GM12891 (cell line): ENCODE measurements at regions not wholly inside any gene's neighbourhood (a gene's known extent, or its start where the extent isn't known, plus 50 kb on each side); places are given as distances from the start of the nearest gene placed in this dataset.

Source experiments
- DNase-seq: peaks from one replicate; pipeline ENCODE4 v3.0.0; 2011; ENCODE audit warnings: low spot score; ENCODE audit not compliant: insufficient read length
- FAIRE-seq: peaks from 2 replicates; lab custom pipeline; 2011; peaks lifted over from hg19 to GRCh38; lab: Jason Lieb, UNC
- PAX5 ChIP-seq: IDR thresholded peaks from 2 replicates; pipeline ENCODE4 v1.6.1; 2011; ENCODE audit warnings: low read length, moderate library complexity, mild to moderate bottlenecking; ENCODE audit not compliant: insufficient read depth, severe bottlenecking
- POLR2A ChIP-seq: IDR thresholded peaks from 2 replicates; pipeline ENCODE4 v1.6.1; 2011; ENCODE audit warnings: low read depth, low read length, control low read depth
- POLR2AphosphoS5 ChIP-seq: IDR thresholded peaks from 2 replicates; pipeline ENCODE4 v1.6.1; 2011; ENCODE audit warnings: low read depth, low read length, control low read depth
- POU2F2 ChIP-seq: IDR thresholded peaks from 2 replicates; pipeline ENCODE4 v1.6.1; 2011; ENCODE audit warnings: low read depth, mild to moderate bottlenecking, control low read depth, low read length, moderate library complexity
- SPI1 ChIP-seq: IDR thresholded peaks from 2 replicates; pipeline ENCODE4 v1.6.1; 2011; ENCODE audit warnings: low read depth, low read length, control low read depth
- TAF1 ChIP-seq: IDR thresholded peaks from 2 replicates; pipeline ENCODE4 v1.6.1; 2011; ENCODE audit warnings: low read depth, low read length, control low read depth

GRCh38 chr3:87052499-87053260 is 61.7 kb upstream of the VGLL3 start:
- no peak for FAIRE-seq
- TF ChIP-seq SPI1 (no peak), PAX5 (no peak), TAF1 (no peak), POLR2AphosphoS5 (no peak), POLR2A (no peak), POU2F2 (no peak)
- DNase-seq: no peak

DNA sequence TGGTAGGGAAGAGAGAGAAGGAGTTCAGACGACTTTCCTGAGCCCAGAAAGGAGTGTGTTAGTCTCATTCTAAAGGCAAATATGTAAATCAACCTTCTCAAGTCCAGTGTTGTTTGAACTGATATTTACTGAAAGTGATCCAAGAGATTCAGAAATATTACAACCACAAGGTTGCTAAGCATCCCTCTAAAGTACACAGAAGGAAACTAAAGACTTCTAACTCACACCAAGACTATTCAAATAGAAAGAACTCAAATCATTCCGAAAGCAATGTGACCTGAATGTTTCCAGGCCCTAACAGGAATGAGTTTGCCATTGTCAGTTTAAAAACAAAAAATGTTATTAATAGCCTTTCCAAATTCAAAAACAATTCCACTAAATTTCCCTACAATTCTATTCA is 56.9 kb upstream of the VGLL3 start:
- FAIRE-seq (no peak), DNase-seq (no peak)
- TF ChIP-seq TAF1: no peak
- no peak for TF ChIP-seq POU2F2
- TF ChIP-seq POLR2AphosphoS5: no peak
- no peak for TF ChIP-seq POLR2A
- no peak for TF ChIP-seq SPI1
- no peak for TF ChIP-seq PAX5

GRCh38 chr3:87046241-87046640 is 55.3 kb upstream of the VGLL3 start:
- no peak for FAIRE-seq
- no peak for TF ChIP-seq PAX5
- no peak for TF ChIP-seq TAF1
- no peak for TF ChIP-seq POU2F2
- TF ChIP-seq POLR2A: no peak
- TF ChIP-seq SPI1: no peak
- no peak for TF ChIP-seq POLR2AphosphoS5
- DNase-seq: no peak

- FAIRE-seq: no peak
- TF ChIP-seq TAF1 (no peak), POLR2AphosphoS5 (no peak), POLR2A (no peak), POU2F2 (no peak), SPI1 (no peak), PAX5 (no peak)
- no peak for DNase-seq
Observed at GRCh38 chr3:87045473-87045872, 54.5 kb upstream of the VGLL3 start.

DNA sequence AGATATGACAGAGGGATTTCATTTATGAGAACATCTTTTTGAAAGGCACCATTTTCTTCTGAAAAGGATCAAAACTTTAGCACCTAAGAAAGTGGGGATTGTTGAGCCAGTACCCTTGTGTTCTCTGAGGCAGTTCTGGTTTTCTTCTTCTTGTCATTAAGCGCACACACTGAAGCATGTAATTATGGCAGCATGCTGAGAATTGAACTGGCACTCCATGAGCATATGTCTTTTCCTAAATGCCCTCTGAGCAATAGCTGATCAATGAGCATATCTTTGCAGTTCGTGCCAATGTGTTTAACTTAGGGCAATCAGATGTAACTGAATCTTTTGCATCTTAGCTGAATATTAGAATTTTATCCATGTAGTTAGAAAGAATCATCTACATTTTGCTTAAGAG is 53.9 kb upstream of the VGLL3 start:
- TF ChIP-seq SPI1: no peak
- TF ChIP-seq TAF1: no peak
- no peak for TF ChIP-seq POU2F2
- no peak for TF ChIP-seq PAX5
- TF ChIP-seq POLR2AphosphoS5: no peak
- TF ChIP-seq POLR2A: no peak
- FAIRE-seq: no peak
- DNase-seq: no peak

- TF ChIP-seq SPI1 (no peak), POU2F2 (no peak), TAF1 (no peak), PAX5 (no peak)
- FAIRE-seq: no peak
- no peak for DNase-seq
Observed at GRCh38 chr3:87044409-87044808, 53.5 kb upstream of the VGLL3 start.

- DNase-seq: no peak
- FAIRE-seq: no peak
- TF ChIP-seq PAX5 (no peak), POLR2AphosphoS5 (no peak), TAF1 (no peak), POU2F2 (no peak), POLR2A (no peak)
Observed at GRCh38 chr3:87041191-87041590, 50.2 kb upstream of the VGLL3 start.
